SK-N-MC (cell line): ENCODE measurements at regions not wholly inside any gene's neighbourhood (a gene's known extent, or its start where the extent isn't known, plus 50 kb on each side); places are given as distances from the start of the nearest gene placed in this dataset.

Source experiments
- EZH2 ChIP-seq: fragments of 200-600 bp; sonication (generic); IDR thresholded peaks from one replicate; pipeline ENCODE4 v1.6.1; 2017; ENCODE audit warnings: antibody characterized with exemption
- FOXP2 ChIP-seq: optimal IDR thresholded peaks from 2 replicates; pipeline ENCODE3; 2011; ENCODE audit warnings: mild to moderate bottlenecking, moderate library complexity; ENCODE audit not compliant: insufficient read depth; ENCODE audit errors: extremely low read length, control extremely low read depth

- no peak for TF ChIP-seq FOXP2
- TF ChIP-seq EZH2, result no peak
Measured at GRCh38 chr12:59164991-59165718, 244.9 kb upstream of the LRIG3 start.
